ENCODE measurements at regions not wholly inside any gene's neighbourhood (a gene's known extent, or its start where the extent isn't known, plus 50 kb on each side); places are given as distances from the start of the nearest gene placed in this dataset.

DNA sequence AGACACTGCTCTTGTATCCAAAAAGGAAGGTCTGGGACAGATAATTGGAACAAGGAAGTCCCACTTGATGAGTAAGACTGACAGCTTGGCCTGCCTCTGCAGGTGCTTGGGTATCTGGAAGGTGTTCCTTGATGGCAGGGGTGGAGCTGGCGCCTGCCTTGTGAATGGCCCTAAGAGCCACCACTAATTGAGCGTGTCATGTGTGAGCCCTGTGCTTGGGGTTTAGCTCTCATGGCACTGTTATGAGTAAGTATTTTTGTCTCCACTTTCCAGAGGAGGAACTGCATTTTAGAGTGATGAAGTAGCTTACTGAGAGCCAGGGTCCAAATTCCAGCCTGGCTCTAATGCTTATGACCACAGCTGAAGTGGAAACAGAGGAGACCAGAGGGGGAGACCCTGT is 71.2 kb upstream of the NECTIN1 start:
- DNase-seq (ENCODE audit: insufficient read length, low spot score) = no peak
- TF ChIP-seq, protein P1, sequence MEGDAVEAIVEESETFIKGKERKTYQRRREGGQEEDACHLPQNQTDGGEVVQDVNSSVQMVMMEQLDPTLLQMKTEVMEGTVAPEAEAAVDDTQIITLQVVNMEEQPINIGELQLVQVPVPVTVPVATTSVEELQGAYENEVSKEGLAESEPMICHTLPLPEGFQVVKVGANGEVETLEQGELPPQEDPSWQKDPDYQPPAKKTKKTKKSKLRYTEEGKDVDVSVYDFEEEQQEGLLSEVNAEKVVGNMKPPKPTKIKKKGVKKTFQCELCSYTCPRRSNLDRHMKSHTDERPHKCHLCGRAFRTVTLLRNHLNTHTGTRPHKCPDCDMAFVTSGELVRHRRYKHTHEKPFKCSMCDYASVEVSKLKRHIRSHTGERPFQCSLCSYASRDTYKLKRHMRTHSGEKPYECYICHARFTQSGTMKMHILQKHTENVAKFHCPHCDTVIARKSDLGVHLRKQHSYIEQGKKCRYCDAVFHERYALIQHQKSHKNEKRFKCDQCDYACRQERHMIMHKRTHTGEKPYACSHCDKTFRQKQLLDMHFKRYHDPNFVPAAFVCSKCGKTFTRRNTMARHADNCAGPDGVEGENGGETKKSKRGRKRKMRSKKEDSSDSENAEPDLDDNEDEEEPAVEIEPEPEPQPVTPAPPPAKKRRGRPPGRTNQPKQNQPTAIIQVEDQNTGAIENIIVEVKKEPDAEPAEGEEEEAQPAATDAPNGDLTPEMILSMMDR (IDR thresholded peaks at IDR 0.05; ENCODE audit: insufficient read depth, missing control alignments) = no peak

DNA sequence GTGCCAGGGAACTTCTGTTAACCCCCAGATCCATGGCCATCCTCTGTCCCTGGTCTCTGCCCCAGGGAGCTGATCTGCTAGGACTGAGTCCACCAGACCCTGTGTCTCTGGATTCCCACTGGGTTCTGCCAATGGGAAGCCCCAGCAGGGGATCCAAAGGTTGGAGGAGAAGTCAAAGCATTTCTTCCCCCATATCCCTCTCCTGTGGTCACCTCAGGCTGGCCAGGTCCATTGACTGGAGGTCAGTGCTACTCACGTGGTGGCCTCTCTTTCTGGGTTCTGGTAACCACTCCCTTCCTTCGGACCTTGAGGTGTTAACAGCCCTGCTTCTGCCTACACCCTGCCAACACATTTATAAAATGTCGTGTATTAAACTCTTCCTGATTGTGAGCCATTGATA is 69.7 kb upstream of the NECTIN1 start:
- FAIRE-seq = no peak
- no peak for DNase-seq (ENCODE audit: insufficient read length, low spot score)
- TF ChIP-seq, protein P1 (IDR thresholded peaks at IDR 0.05; ENCODE audit: insufficient read depth, missing control alignments) = no peak

More for the DNA sequence above, 71.2 kb upstream of the NECTIN1 start:
- FAIRE-seq = no peak

DNA sequence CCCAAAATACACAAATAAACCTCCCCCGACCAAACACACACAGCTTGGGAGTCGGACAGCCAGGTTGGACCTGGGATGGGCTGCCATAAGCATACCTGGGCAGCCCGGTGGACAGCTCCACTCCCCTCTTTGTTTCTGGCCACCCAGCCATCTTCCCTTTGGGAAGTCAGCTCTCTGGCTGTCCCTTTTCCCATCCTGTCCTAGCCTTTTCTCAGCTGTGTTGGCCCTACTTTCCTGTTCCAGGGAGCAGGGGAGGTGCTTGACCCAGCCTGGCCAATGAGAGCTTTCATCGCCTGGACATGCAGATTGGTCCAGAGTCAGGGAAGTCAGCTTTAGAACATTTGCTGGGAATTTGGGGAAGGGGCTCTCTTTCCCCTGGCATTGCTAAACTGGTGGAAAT is 68.7 kb upstream of the NECTIN1 start:
- TF ChIP-seq, protein P1 (IDR thresholded peaks at IDR 0.05; ENCODE audit: insufficient read depth, missing control alignments) = no peak
- FAIRE-seq (no peak), DNase-seq (ENCODE audit: insufficient read length, low spot score) (no peak)

DNA sequence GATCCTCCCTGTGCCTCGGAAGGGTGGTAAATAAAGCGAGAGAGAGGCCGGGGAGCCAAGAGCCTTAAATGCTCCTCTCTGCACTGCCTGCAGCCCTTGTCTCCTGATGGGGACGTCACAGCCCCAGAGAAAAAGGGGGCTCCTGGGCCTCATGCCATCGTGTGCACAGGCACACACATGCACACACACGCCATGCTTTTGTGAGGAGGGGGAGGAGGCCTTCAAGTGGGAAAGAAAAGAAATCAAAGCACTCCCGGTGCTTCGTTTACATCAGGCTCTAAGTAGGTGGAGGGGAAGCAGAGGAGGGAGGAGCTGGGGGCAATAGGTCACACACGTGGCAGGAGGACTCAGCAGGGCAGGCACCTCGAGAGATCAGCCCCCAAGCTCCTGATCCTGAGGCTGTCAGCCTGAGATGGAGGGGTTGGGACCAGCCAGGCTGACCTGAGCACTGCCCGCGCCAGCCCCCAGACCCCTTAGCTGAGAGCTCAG is 68.2 kb upstream of the NECTIN1 start:
- DNase-seq (ENCODE audit: insufficient read length, low spot score) (no peak), FAIRE-seq (no peak)
- TF ChIP-seq, protein P1 (IDR thresholded peaks at IDR 0.05; ENCODE audit: insufficient read depth, missing control alignments) = no peak

DNA sequence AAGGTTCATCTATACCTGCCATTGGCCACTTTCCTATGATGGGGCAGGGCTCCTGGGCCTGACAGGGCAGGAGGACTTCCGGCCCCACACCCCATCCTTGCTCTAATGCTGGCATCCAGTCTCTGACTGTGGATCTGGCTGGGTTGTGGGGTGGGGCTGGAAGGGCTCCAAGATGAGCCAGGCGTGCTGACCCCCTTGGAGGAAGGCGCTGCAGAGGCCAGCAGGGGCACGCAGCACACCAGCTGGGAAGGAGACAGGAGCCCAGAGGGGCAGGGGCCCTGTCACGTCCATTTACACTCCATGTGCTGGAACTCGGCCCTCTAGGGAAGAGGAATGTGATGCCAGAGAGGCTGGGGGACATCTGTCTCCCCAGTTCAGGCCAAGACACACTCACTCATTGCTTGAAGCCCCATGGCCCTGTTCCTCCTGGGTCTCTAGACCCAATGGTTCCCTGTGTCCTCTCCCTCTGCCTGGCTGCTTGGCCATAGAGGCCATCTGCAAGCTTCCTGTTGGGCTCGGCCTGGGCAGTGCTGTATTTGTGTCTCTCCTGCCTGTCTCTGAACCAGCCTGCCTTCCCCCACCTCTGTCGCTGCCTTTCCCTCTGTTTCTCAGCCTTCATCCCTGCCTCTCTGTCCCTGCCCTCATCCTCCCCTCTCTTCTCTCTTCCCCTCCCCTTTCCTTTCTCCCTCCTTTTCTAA is 67.5 kb upstream of the NECTIN1 start:
- TF ChIP-seq, protein P1 (IDR thresholded peaks at IDR 0.05; ENCODE audit: insufficient read depth, missing control alignments) = no peak
- DNase-seq (ENCODE audit: insufficient read length, low spot score) = no peak
- no peak for FAIRE-seq

DNA sequence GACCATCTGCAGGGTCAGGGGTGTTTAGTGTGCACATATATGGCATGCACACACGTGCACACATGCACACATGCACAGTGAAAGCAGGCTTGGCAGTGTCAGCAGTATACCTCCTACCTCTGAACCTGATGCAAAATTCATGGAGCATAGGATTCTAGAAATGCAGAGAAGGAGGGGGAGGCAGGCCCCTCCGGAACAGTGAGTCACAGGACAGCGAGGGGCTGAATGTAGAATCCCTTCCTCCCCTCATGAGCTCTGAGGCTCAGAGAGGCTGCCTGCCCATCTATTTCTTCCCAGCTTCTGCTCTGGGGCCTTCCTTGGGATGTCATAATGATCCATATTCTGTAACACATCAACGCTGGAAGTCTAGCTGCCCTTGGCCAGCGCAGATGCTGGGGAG is 66.7 kb upstream of the NECTIN1 start:
- no peak for DNase-seq (ENCODE audit: insufficient read length, low spot score)
- TF ChIP-seq, protein P1 (IDR thresholded peaks at IDR 0.05; ENCODE audit: insufficient read depth, missing control alignments) = no peak
- no peak for FAIRE-seq

DNA sequence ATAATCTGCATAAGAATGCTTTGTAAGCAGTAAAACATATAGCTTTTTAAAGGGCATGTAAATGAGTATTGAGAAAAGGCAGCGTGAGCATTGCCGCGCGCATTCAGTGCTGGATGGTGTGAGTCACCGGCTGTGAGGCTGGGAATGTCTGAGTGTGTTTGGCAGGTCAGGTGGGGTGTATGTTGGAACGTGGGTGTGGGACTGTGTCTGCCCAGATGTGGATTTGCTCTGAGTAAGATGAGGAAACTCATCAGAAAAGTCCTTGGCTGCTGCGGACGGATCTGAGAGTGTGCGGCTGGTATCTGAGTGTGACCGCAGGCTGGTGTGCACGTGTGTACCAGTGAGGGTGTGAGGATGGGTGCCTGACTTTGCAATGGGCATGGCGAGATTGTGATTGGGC is 66.2 kb upstream of the NECTIN1 start:
- no peak for FAIRE-seq
- DNase-seq (ENCODE audit: insufficient read length, low spot score) = no peak
- TF ChIP-seq, protein P1 (IDR thresholded peaks at IDR 0.05; ENCODE audit: insufficient read depth, missing control alignments) = no peak

Measured in D721Med (cell line).